ENCODE measurements at regions not wholly inside any gene's neighbourhood (a gene's known extent, or its start where the extent isn't known, plus 50 kb on each side); places are given as distances from the start of the nearest gene placed in this dataset.

GRCh38 chr2:71751590-71751989 is 298.2 kb downstream of the DYSF start:
- no peak for DNase-seq

DNA sequence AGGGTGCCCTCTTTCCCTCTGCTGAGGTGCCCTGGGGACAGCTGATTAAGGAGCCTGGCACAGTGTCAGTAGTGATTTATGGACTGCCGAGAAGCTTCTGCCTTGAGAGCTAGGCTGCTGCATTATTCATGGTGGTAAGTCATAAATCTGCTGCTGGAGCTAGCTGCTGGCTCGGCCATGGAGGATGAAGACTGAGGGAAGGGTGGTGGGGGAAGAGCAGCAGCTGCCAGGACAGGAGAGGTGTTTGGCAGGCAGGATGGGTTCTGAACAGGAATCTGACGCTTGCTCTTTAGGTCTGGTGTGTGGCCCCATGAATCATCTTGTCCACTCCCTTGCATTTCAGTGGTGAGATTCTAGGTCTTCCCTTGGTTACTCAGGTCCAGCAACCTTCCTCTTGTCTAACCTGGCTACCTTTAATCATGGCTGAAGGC is 296.3 kb downstream of the DYSF start:
- no peak for DNase-seq

DNA sequence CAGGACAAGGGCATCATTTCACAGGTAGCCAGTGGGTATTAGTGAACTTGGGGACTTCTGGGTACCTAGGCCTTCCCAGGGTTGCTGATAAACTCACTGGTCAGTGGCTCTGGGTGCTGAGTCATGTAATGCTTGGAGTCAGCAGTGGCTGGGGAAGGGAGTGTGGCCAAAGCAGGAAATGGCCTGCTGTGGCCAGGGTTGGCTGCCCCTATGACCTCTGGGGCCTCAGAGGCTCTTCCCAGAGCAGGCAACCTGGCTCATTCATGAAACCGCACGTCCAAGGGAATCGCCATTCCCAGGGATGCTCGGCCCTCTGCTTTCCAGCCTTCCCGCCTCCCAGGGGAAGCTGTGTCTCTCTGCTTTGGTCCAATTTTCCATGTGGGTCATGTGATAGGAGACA is 294.9 kb downstream of the DYSF start:
- no peak for DNase-seq

- no peak for DNase-seq
Observed at GRCh38 chr2:71747559-71747958, 294.2 kb downstream of the DYSF start.

GRCh38 chr2:71746946-71747501 is 293.7 kb downstream of the DYSF start:
- no peak for DNase-seq

- DNase-seq: no peak
Observed at GRCh38 chr2:71744781-71745180, 291.4 kb downstream of the DYSF start.

DNA sequence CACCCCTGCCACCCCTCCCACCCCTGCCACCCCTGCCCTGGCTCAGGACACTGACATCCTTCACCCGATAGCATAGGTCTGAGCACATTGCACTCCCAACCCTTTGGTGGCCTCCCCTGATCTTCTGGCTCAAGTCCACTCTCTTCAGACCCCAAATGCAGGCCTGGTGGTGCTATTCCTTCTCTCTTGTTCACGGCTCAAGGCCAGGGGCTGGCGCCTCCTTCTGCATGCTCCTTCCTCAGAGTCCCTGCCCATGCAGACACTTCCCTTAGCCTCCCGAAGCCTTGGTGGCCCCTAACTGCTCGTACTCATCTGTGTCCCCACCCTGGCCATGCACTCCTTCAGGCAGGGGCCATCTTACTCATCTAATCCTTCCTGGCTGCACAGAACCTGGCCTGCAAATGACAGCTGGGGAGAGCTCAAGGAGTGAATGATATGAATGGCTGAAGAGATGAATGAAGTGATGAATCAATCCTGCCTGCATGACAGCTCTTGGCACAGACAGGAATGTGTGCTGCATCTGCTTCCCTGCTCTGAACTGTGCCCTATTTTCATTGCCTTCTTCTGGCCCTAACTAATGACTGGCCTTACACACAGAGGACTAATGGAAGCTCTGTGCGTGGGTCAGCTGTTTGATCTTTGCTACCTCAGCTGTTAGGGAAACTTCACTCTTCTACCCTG is 290.8 kb downstream of the DYSF start:
- DNase-seq: no peak

DNA sequence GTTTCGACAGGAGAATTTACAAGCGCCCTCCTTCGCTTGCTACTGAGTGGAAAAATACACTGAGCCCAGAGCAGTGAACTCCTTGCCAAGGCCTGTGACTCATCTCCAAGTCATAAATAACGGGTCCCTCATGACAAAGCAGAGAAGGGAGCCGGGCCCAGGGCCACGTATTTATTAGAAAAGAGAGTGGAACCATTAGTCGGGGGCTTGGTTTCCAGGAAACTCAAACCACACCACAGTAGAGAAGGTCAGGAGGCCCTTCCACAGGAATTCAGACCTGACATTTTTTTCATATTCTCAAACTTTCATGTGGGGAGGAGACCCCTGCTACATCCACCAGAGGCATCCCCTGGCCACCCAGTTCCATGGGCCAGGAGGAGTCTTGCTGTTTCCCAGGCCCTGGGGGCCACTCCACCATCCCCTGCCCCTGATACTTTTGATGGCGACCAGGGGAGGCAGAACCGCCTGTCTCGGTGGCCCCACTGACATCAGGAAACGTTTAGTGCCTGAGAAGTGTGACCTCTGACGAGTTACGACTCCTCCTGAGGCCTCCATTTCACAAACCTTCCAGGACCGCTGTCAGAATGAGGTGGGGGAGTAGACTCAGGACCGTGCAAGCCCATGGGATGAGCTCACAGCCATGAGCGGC is 289.7 kb downstream of the DYSF start:
- no peak for DNase-seq

DNA sequence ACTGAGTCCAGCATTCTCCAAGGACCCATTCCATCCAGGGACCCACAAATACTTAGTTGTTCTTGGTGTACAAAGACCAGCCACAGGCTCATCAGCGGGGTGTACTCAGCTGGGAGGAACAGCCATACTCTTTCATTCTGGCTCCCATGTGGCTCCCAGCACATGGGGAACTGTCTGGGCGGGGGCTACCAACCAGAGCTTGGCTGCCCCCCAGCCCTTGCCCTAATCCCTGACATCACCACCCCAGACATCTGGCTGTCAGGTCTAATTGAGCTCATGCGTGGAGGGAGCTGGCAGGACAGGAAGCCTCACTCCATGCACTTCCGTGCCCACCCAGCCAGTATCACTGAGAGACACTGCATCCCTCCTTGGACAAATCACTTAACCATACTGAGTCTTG is 283.6 kb downstream of the DYSF start:
- DNase-seq: no peak

- no peak for DNase-seq
Observed at GRCh38 chr2:71736091-71736861, 282.9 kb downstream of the DYSF start.
